ENCODE measurements at regions not wholly inside any gene's neighbourhood (a gene's known extent, or its start where the extent isn't known, plus 50 kb on each side); places are given as distances from the start of the nearest gene placed in this dataset.

DNA sequence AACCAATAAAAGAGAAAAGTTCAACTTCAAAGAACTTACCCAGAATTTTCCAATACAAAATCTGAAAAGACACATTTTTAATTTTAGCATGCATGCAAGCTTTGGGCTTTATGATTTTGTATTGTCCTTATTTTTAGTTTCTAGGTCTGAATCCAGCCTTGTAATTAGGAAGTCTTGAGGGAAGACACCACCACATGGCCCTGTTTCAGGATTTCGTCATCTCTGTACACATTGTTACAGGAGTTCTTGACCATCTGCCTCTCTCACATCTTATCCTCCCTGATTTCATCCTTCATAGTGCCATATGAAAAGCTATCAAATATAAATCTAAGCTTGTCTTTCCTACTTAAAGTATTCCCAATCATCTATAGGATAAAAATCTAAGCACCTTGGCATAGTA is 176.1 kb downstream of the TXNL1 start:
- no peak for DNase-seq
- H3K79me1 ChIP-seq (ENCODE audit: low read length), result no peaks in the 10 kb centered on the region
- H2BK15ac ChIP-seq (replicated peaks; ENCODE audit: low read depth), result no peak overlapping the region
- H3K79me2 ChIP-seq (ENCODE audit: control insufficient read depth, insufficient read depth, low read length), result no peaks in the 10 kb centered on the region
- H3K4me2 ChIP-seq (ENCODE audit: low read length), result no peak overlapping the region
- H2AK5ac ChIP-seq (ENCODE audit: low read length), result no peak overlapping the region
- no peak overlapping the region for H3K9ac ChIP-seq (ENCODE audit: low read length)
- no peak overlapping the region for H2BK120ac ChIP-seq (ENCODE audit: low read depth, low read length)
- no peak overlapping the region for H4K5ac ChIP-seq (ENCODE audit: low read length)
- no peak overlapping the region for H3K4ac ChIP-seq (ENCODE audit: low read depth, low read length)
- no peak overlapping the region for H3K4me3 ChIP-seq (ENCODE audit: low read length)
- no peak overlapping the region for H4K8ac ChIP-seq (ENCODE audit: low read depth, low read length)
- no CpG with 5 or more reads among the region's 1 CpG for WGBS (ENCODE audit: extremely low coverage, insufficient coverage, low lambda C conversion rate)
- H3K18ac ChIP-seq (ENCODE audit: low read length), result no peak overlapping the region
- H3K4me1 ChIP-seq (ENCODE audit: control insufficient read depth, low read depth, low read length), result no peaks in the 10 kb centered on the region
- no peak overlapping the region for H3K56ac ChIP-seq (ENCODE audit: low read length)
- no peaks in the 10 kb centered on the region for H3K36me3 ChIP-seq (ENCODE audit: control insufficient read depth, insufficient read depth, low read length)
- H3K27me3 ChIP-seq (ENCODE audit: insufficient read depth, low read length, poor library complexity), result no peaks in the 10 kb centered on the region
- H2BK5ac ChIP-seq (ENCODE audit: low read length), result no peak overlapping the region
- no peak overlapping the region for H3K27ac ChIP-seq (ENCODE audit: low read depth, low read length)
- H3K23ac ChIP-seq (ENCODE audit: low read length), result no peak overlapping the region

DNA sequence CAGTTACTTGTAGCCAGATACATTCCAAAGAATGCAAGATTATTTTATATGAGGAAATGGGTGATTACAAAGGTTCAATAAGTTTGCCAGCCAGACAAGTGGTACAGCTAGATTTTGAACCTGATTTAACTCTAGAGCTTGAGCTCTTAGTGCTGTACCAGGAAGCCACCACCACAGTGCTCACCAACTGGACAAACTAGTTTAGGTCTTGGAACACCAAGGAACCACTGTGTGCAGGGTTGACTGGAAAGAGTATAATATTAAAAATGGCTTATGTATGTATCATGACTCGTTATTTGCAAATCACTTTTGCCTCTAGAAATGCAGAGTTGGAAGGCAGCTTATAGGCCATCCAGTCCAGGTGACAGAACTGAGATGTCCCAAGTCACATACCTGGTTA is 177.2 kb downstream of the TXNL1 start:
- H3K27me3 ChIP-seq (ENCODE audit: insufficient read depth, low read length, poor library complexity), result no peaks in the 10 kb centered on the region
- no peak overlapping the region for H3K4me2 ChIP-seq (ENCODE audit: low read length)
- H3K56ac ChIP-seq (ENCODE audit: low read length), result no peak overlapping the region
- no peak overlapping the region for H2AK5ac ChIP-seq (ENCODE audit: low read length)
- no peak overlapping the region for H3K18ac ChIP-seq (ENCODE audit: low read length)
- no peak overlapping the region for H4K8ac ChIP-seq (ENCODE audit: low read depth, low read length)
- no peak for DNase-seq
- H3K79me1 ChIP-seq (ENCODE audit: low read length), result no peaks in the 10 kb centered on the region
- H3K36me3 ChIP-seq (ENCODE audit: control insufficient read depth, insufficient read depth, low read length), result no peaks in the 10 kb centered on the region
- no peak overlapping the region for H2BK120ac ChIP-seq (ENCODE audit: low read depth, low read length)
- H3K4me3 ChIP-seq (ENCODE audit: low read length), result no peak overlapping the region
- H3K4ac ChIP-seq (ENCODE audit: low read depth, low read length), result no peak overlapping the region
- no peak overlapping the region for H4K5ac ChIP-seq (ENCODE audit: low read length)
- H3K9ac ChIP-seq (ENCODE audit: low read length), result no peak overlapping the region
- no peaks in the 10 kb centered on the region for H3K4me1 ChIP-seq (ENCODE audit: control insufficient read depth, low read depth, low read length)
- no CpG with 5 or more reads among the region's 1 CpG for WGBS (ENCODE audit: extremely low coverage, insufficient coverage, low lambda C conversion rate)
- H2BK5ac ChIP-seq (ENCODE audit: low read length), result no peak overlapping the region
- H2BK15ac ChIP-seq (replicated peaks; ENCODE audit: low read depth), result no peak overlapping the region
- no peak overlapping the region for H3K27ac ChIP-seq (ENCODE audit: low read depth, low read length)
- H3K23ac ChIP-seq (ENCODE audit: low read length), result no peak overlapping the region
- no peaks in the 10 kb centered on the region for H3K79me2 ChIP-seq (ENCODE audit: control insufficient read depth, insufficient read depth, low read length)

DNA sequence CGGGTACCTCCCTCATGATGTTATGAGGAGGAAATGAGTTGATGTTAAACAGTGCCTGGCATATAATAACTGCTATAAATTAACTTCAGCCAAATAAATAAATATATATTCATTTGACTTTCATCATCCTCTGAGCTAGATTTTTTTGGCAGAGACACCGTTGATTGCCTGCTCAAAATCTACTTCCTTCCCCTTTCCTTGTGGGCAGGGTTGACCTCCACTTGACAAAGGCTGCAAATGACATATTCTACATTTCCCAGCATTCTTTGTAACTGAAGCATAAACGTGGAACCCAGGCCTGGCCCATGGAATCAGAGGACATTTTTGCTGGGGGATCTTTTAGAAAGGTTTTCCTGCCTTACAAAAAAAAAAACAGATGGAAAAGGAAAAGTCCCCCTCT is 177.8 kb downstream of the TXNL1 start:
- Histone ChIP-seq H2BK15ac (replicated peaks; ENCODE audit: low read depth) (no peak overlapping the region), H3K56ac (ENCODE audit: low read length) (no peak overlapping the region), H3K9ac (ENCODE audit: low read length) (no peak overlapping the region), H3K18ac (ENCODE audit: low read length) (no peak overlapping the region), H3K4ac (ENCODE audit: low read depth, low read length) (no peak overlapping the region), H3K4me3 (ENCODE audit: low read length) (no peak overlapping the region), H3K79me2 (ENCODE audit: control insufficient read depth, insufficient read depth, low read length) (no peaks in the 10 kb centered on the region), H2BK5ac (ENCODE audit: low read length) (no peak overlapping the region), H3K4me1 (ENCODE audit: control insufficient read depth, low read depth, low read length) (no peaks in the 10 kb centered on the region), H3K23ac (ENCODE audit: low read length) (no peak overlapping the region), H2BK120ac (ENCODE audit: low read depth, low read length) (no peak overlapping the region), H4K8ac (ENCODE audit: low read depth, low read length) (no peak overlapping the region), H3K36me3 (ENCODE audit: control insufficient read depth, insufficient read depth, low read length) (no peaks in the 10 kb centered on the region), H3K27ac (ENCODE audit: low read depth, low read length) (no peak overlapping the region), H2AK5ac (ENCODE audit: low read length) (no peak overlapping the region), H3K4me2 (ENCODE audit: low read length) (no peak overlapping the region), H3K79me1 (ENCODE audit: low read length) (no peaks in the 10 kb centered on the region), H4K5ac (ENCODE audit: low read length) (no peak overlapping the region), H3K27me3 (ENCODE audit: insufficient read depth, low read length, poor library complexity) (no peaks in the 10 kb centered on the region)
- DNase-seq, result no peak
- WGBS (ENCODE audit: extremely low coverage, insufficient coverage, low lambda C conversion rate), result no CpG with 5 or more reads among the region's 3 CpGs

GRCh38 chr18:56458770-56459712 is 179.4 kb downstream of the TXNL1 start:
- no peak overlapping the region for H3K18ac ChIP-seq (ENCODE audit: low read length)
- H2BK15ac ChIP-seq (replicated peaks; ENCODE audit: low read depth), result no peak overlapping the region
- H3K79me1 ChIP-seq (ENCODE audit: low read length), result no peaks in the 10 kb centered on the region
- H3K79me2 ChIP-seq (ENCODE audit: control insufficient read depth, insufficient read depth, low read length), result no peaks in the 10 kb centered on the region
- no peaks in the 10 kb centered on the region for H3K27me3 ChIP-seq (ENCODE audit: insufficient read depth, low read length, poor library complexity)
- no peak overlapping the region for H3K56ac ChIP-seq (ENCODE audit: low read length)
- H3K4me3 ChIP-seq (ENCODE audit: low read length), result no peak overlapping the region
- no peak overlapping the region for H4K8ac ChIP-seq (ENCODE audit: low read depth, low read length)
- H2BK120ac ChIP-seq (ENCODE audit: low read depth, low read length), result no peak overlapping the region
- H3K4ac ChIP-seq (ENCODE audit: low read depth, low read length), result no peak overlapping the region
- H4K5ac ChIP-seq (ENCODE audit: low read length), result no peak overlapping the region
- no peaks in the 10 kb centered on the region for H3K36me3 ChIP-seq (ENCODE audit: control insufficient read depth, insufficient read depth, low read length)
- no peak overlapping the region for H3K27ac ChIP-seq (ENCODE audit: low read depth, low read length)
- DNase-seq, result no peak
- H3K23ac ChIP-seq (ENCODE audit: low read length), result no peak overlapping the region
- no peaks in the 10 kb centered on the region for H3K4me1 ChIP-seq (ENCODE audit: control insufficient read depth, low read depth, low read length)
- H2AK5ac ChIP-seq (ENCODE audit: low read length), result no peak overlapping the region
- H3K4me2 ChIP-seq (ENCODE audit: low read length), result no peak overlapping the region
- no CpG with 5 or more reads among the region's 13 CpGs for WGBS (ENCODE audit: extremely low coverage, insufficient coverage, low lambda C conversion rate)
- H3K9ac ChIP-seq (ENCODE audit: low read length), result no peak overlapping the region
- H2BK5ac ChIP-seq (ENCODE audit: low read length), result no peak overlapping the region

- H3K4me3 ChIP-seq (ENCODE audit: low read length), result no peak overlapping the region
- H3K9ac ChIP-seq (ENCODE audit: low read length), result no peak overlapping the region
- no peak overlapping the region for H2BK120ac ChIP-seq (ENCODE audit: low read depth, low read length)
- no peaks in the 10 kb centered on the region for H3K27me3 ChIP-seq (ENCODE audit: insufficient read depth, low read length, poor library complexity)
- H4K5ac ChIP-seq (ENCODE audit: low read length), result no peak overlapping the region
- no peak overlapping the region for H3K4ac ChIP-seq (ENCODE audit: low read depth, low read length)
- H3K79me2 ChIP-seq (ENCODE audit: control insufficient read depth, insufficient read depth, low read length), result no peaks in the 10 kb centered on the region
- H3K23ac ChIP-seq (ENCODE audit: low read length), result no peak overlapping the region
- DNase-seq, result no peak
- no peak overlapping the region for H2AK5ac ChIP-seq (ENCODE audit: low read length)
- no peak overlapping the region for H3K27ac ChIP-seq (ENCODE audit: low read depth, low read length)
- H3K4me2 ChIP-seq (ENCODE audit: low read length), result no peak overlapping the region
- H3K79me1 ChIP-seq (ENCODE audit: low read length), result no peaks in the 10 kb centered on the region
- no peak overlapping the region for H3K18ac ChIP-seq (ENCODE audit: low read length)
- no peak overlapping the region for H2BK15ac ChIP-seq (replicated peaks; ENCODE audit: low read depth)
- WGBS (ENCODE audit: extremely low coverage, insufficient coverage, low lambda C conversion rate), result no CpG with 5 or more reads among the region's 2 CpGs
- H4K8ac ChIP-seq (ENCODE audit: low read depth, low read length), result no peak overlapping the region
- no peak overlapping the region for H2BK5ac ChIP-seq (ENCODE audit: low read length)
- H3K4me1 ChIP-seq (ENCODE audit: control insufficient read depth, low read depth, low read length), result no peaks in the 10 kb centered on the region
- H3K56ac ChIP-seq (ENCODE audit: low read length), result no peak overlapping the region
- no peaks in the 10 kb centered on the region for H3K36me3 ChIP-seq (ENCODE audit: control insufficient read depth, insufficient read depth, low read length)
Measured at GRCh38 chr18:56455874-56456273, 182.5 kb downstream of the TXNL1 start.

- no peak overlapping the region for H3K18ac ChIP-seq (ENCODE audit: low read length)
- DNase-seq, result no peak
- no peak overlapping the region for H3K4me2 ChIP-seq (ENCODE audit: low read length)
- no peak overlapping the region for H3K4ac ChIP-seq (ENCODE audit: low read depth, low read length)
- H3K4me3 ChIP-seq (ENCODE audit: low read length), result no peak overlapping the region
- no peaks in the 10 kb centered on the region for H3K79me1 ChIP-seq (ENCODE audit: low read length)
- no peak overlapping the region for H4K8ac ChIP-seq (ENCODE audit: low read depth, low read length)
- no peaks in the 10 kb centered on the region for H3K79me2 ChIP-seq (ENCODE audit: control insufficient read depth, insufficient read depth, low read length)
- H3K56ac ChIP-seq (ENCODE audit: low read length), result no peak overlapping the region
- no peak overlapping the region for H2BK15ac ChIP-seq (replicated peaks; ENCODE audit: low read depth)
- no peak overlapping the region for H4K5ac ChIP-seq (ENCODE audit: low read length)
- H3K9ac ChIP-seq (ENCODE audit: low read length), result no peak overlapping the region
- H3K27me3 ChIP-seq (ENCODE audit: insufficient read depth, low read length, poor library complexity), result no peaks in the 10 kb centered on the region
- H3K4me1 ChIP-seq (ENCODE audit: control insufficient read depth, low read depth, low read length), result no peaks in the 10 kb centered on the region
- H2BK5ac ChIP-seq (ENCODE audit: low read length), result no peak overlapping the region
- H3K36me3 ChIP-seq (ENCODE audit: control insufficient read depth, insufficient read depth, low read length), result no peaks in the 10 kb centered on the region
- no peak overlapping the region for H2AK5ac ChIP-seq (ENCODE audit: low read length)
- H3K27ac ChIP-seq (ENCODE audit: low read depth, low read length), result no peak overlapping the region
- no peak overlapping the region for H3K23ac ChIP-seq (ENCODE audit: low read length)
- no peak overlapping the region for H2BK120ac ChIP-seq (ENCODE audit: low read depth, low read length)
- WGBS (ENCODE audit: extremely low coverage, insufficient coverage, low lambda C conversion rate), result no CpG with 5 or more reads among the region's 2 CpGs
Measured at GRCh38 chr18:56455141-56455540, 183.3 kb downstream of the TXNL1 start.
